T follicular helper cell (primary cell): ENCODE measurements at regions not wholly inside any gene's neighbourhood (a gene's known extent, or its start where the extent isn't known, plus 50 kb on each side); places are given as distances from the start of the nearest gene placed in this dataset.

ENCODE experiments used
- DNase-seq: peaks from one replicate; pipeline ENCODE4 v3.0.0-alpha.2; 2020; ENCODE audit warnings: low read depth

DNA sequence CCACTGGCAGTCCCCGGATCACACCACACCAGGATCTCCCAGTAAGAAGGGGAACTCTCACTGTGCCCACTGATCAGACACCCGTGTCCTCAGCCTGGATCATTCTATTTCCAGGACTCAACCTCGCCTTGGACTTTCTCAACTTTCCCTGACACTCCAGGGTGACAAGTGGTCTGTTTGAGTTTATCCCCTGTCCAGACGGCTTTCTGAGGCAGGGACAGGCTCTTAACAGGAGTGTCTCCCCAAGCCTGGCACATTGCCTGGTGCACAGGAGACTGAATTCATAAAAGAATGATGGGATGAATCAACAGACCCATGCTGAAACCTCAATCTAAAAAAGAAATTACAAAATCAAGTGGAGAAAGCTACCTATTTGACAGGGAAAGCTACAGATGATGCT lies 606.6 kb downstream of the EFNB2 start:
- DNase-seq, result no peak

DNA sequence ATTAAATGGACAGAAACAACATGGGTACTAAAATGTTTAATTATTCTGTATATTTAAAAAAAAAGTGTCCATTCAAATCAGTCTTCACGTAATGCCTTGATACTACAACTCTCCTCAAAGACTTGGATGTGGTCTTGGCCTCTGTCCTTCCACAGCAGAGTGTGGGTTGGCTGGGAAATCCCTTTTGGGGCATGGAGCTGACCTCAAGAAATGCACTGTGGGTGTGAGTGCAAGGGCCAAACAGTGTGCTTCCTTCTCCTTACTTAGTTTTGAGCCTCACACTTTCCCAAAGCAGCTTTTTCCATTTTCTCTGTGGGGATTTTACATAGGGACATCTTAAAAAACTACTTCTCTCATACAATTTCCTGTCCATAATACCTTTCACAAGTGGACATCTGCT lies 607.4 kb downstream of the EFNB2 start:
- no peak for DNase-seq

GRCh38 chr13:105925496-105925895 lies 610.0 kb downstream of the EFNB2 start:
- no peak for DNase-seq

- no peak for DNase-seq
Observed at GRCh38 chr13:105921711-105922110, 613.8 kb downstream of the EFNB2 start.

DNA sequence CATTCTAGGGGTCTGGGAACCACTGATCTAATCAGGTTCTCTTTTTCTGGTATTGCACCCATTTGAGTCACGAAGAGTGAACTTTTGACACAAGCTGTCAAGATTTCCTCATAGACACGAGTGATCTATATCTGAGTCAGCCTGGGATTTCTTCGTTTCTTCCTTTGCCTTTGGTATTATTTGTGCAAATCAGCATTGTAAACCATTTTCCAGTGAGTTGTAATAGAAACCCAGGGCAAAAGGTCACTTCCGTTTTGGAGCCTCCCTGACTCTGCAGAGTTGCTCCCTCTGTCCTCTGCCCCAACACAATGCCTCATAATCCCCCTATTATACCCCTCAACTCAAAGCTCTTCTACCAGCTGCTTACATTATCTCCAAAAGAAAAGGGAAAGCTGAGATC lies 615.1 kb downstream of the EFNB2 start:
- DNase-seq, result no peak

DNA sequence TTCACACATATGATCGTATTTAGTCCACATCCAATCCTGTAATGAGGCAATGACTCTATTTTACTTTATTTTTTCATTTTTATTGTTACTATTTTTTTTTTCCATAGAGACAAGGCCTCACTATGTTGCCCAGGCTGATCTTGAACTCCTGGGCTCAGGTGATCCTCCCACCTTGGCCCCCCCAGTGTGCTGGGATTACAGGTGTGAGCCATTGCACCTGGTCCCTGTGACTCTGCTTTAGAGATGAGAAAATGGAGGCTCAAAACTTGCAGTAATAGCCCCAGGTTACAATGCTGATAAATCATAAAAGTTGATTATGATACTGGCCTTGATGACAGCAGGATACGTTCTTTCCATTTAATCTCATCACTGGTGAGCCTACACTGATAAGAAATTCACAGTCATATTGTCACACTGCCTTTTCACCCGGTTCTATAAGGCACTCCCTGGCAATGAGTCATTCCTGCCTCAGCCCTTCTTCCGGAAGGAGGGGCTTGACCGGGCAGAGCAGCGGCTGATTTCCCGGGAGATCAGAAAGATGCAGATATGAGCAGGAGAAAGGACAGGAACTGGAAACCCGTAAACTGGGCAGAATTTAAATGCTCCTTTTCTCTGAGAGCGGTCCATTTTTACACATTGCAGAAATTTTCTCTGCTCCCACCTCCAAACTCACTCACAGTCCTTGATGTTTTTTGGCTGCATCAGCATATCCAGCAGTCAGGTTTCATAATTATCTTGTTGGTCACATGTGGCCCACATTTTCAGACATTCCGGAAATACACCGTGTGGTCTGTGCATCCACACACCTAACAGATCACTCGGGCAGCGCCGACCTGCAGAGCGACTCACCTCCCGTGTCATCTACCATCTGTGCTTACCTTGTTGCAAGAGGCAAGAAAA lies 616.4 kb downstream of the EFNB2 start:
- DNase-seq, result no peak

- DNase-seq, result no peak
Observed at GRCh38 chr13:105915146-105915850, 620.2 kb downstream of the EFNB2 start.

GRCh38 chr13:105914291-105915036 lies 621.0 kb downstream of the EFNB2 start:
- DNase-seq, result no peak

DNA sequence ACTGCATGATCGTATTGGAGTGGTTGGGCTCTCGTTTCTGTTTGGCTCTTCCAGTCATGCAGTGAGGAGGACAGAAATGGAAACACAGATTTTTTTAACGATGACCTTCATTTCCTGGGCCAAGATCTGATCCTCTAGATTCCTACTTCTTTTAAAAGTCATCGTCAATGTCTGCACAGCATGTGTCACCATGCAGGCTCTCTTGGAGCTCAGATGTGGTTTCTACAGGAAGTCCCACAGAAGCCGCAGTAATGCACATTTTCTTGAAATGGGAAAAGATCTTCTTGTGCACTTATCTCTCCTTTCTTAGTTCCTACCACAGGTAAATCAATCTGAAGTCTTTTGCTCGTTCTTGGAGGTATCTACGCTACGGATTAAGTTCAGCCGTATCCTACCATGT lies 626.9 kb downstream of the EFNB2 start:
- no peak for DNase-seq

GRCh38 chr13:105907319-105908019 lies 628.0 kb downstream of the EFNB2 start:
- DNase-seq, result no peak

- no peak for DNase-seq
Observed at GRCh38 chr13:105906746-105907145, 628.7 kb downstream of the EFNB2 start.

- DNase-seq, result no peak
Observed at GRCh38 chr13:105904034-105904742, 631.3 kb downstream of the EFNB2 start.

GRCh38 chr13:105902396-105902795 lies 633.1 kb downstream of the EFNB2 start:
- no peak for DNase-seq

GRCh38 chr13:105897575-105897974 lies 637.9 kb downstream of the EFNB2 start:
- no peak for DNase-seq

GRCh38 chr13:105894697-105895096 lies 640.8 kb downstream of the EFNB2 start:
- DNase-seq, result no peak

DNA sequence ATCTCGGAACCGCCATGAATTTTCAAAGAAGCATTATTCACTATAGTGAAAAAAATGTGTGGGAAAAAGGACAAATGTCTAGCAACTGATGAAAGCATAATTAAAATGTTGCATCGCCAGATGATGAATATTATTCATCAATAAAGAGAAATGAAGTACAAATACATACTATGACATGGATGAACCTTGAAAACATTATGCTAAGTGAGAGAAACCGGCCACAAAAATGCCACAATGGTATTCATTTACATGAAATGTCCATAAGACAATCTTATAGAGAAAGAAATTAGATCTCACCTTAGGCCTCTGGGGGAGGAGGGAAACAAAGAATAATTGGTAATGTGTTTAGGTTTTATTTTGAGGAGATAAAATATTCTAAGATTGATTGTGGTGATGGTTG lies 645.0 kb downstream of the EFNB2 start:
- DNase-seq, result no peak

DNA sequence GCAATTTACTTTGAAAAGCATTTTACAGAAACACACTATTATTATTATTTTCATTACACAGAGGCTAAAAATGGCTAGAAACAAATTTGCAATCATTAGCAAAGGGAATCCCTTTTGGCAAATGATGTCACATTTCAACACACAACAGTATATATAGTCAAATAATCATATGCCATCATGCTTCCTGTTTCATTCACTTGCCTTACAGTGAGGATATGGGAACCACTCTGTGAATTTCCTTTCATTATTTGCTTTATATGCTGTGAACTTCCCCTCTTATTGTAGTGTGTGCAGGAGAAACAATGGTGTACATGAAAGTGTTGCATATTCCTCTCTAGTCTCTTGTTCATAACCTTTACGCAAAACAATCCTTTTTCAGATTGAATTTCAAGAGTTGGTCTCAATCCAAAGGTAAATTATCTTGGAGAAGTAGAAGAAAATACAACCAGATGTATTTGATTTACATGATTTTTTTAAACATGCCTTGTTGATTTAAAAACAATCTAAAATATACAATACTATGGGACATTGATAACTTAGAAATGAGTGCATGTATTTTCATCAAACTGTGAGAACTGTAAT lies 657.3 kb downstream of the EFNB2 start:
- DNase-seq, result no peak

DNA sequence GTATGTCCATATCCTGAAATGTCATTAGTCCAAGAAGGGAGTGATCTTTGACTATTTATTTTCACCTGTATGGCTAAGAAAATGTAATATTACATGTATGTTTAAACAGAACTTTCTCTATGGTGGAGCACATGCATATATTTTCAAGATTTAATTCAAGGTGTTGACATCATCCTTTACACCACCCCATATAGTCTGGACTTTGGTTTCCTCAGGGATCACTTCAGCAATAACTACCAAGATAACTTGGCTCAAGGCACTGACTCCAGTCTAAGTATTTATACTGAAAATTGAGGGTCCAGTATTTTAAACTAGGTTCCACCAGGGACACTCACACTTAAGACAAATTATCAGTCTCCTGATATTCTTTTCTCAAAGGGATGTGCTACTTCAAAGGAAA lies 660.6 kb downstream of the EFNB2 start:
- no peak for DNase-seq

GRCh38 chr13:105871768-105872167 lies 663.7 kb downstream of the EFNB2 start:
- DNase-seq, result no peak

DNA sequence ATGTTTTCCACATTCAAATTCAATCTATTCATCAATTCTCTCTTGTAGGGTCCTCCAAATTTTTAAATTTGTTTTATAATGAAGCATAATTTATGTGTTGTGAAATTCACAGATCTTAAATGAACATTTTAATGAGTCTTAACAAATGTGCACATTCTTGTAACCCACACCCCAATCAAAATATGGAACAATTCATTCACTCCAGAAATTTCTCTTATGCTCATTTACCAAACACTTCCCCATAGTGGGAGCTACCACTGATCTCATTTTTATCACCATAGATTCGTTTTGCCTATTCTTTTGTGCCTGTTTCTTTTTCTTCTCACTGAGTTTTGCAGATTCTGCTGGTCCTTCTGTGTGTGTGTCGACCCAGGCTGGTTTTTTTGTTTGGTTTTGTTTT lies 664.1 kb downstream of the EFNB2 start:
- DNase-seq, result no peak
